ENCODE measurements at regions not wholly inside any gene's neighbourhood (a gene's known extent, or its start where the extent isn't known, plus 50 kb on each side); places are given as distances from the start of the nearest gene placed in this dataset.
A peak's percentile ranks its signal among the peaks of the same experiment; 100 is the strongest.

GRCh38 chr4:151901631-151902030 is 140.8 kb upstream of the GATB start:
- no peak for DNase-seq (ENCODE audit: low read depth, low spot score)

GRCh38 chr4:151896880-151897279 is 136.1 kb upstream of the GATB start:
- no peak for DNase-seq (ENCODE audit: low read depth, low spot score)

- no peak for DNase-seq (ENCODE audit: low read depth, low spot score)
Observed at GRCh38 chr4:151895671-151896070, 134.9 kb upstream of the GATB start.

- DNase-seq (ENCODE audit: low read depth, low spot score) = no peak
Observed at GRCh38 chr4:151894246-151894645, 133.4 kb upstream of the GATB start.

DNA sequence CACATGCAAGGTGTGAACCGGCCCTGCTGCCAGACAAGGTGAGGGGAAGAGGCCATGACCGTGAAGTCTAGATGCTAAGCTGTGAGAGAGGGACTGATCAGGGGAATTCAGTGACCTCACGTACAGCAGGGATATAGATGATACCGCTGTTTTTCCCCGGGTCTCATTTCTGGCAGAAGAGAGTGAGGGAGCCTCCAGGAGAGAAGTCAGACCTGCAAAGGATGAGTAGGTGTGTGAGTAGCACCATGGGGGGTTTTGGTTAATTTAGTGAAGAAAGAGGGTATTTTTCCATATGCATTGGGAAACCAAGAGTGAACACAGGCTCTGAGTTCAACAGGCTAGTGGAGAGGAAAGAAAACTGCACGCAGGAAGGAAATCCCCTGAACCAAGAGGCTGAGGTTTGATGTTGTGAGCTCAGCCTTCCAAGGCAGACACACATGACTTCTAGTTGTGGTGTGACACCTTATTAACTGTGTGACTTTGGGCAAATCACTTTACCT is 127.6 kb upstream of the GATB start:
- no peak for DNase-seq (ENCODE audit: low read depth, low spot score)

DNA sequence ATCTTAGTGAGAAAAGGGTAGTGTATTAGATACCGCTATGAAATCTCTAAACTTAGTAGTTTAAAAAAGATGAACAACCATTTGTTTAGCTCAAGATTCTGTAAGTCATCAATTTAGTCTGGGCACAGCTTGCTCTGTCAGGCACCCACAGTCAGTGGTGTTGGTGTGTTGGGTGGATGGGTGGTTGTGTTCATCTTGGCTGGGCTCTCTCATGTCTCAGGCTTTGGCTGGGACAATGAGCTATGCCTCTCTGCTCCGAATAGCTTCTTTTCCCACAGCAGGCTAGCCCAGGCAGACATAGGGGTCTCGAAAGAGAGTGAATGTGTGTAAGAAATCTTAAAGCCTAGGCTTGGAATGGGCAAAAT is 127.0 kb upstream of the GATB start:
- no peak for DNase-seq (ENCODE audit: low read depth, low spot score)

GRCh38 chr4:151887031-151887815 is 126.4 kb upstream of the GATB start:
- no peak for DNase-seq (ENCODE audit: low read depth, low spot score)

DNA sequence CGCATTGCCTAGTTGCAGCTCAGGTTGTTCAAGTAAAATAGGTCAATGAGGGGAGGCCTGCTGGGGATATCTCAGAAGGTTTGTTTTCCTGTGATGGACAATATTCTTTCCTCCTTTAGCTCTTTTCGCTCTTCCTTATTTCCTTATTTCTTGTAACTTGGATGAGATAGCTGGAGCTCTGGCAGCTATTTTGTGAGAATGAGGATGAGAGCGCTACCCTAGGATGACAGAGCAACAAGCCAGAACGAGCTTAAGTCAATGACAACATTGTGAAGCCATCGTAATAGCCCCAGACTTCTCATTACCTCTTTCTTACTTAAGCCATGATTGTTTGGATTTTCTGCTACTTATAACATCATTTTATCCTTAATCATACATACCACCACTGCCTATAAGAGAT is 124.3 kb upstream of the GATB start:
- DNase-seq (ENCODE audit: low read depth, low spot score) = no peak

DNA sequence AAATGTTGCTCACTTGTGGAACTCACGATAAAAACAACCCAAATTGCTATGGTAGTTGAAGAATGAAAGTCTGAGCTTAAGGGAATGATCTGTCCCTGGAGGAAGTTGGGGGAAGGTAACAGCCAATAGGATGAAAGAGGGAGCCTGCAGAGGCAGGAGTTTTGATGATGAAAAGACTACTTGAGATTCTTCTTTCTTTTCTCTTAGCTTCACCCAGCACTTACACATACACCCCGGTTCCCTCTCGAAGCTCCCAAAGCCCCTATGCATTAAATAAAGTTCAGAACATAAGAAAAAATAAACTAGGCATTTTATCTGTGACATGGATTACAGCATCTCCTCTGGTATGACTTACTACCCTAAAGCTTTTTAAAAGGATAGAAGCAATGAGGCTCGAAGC is 122.9 kb upstream of the GATB start:
- no peak for DNase-seq (ENCODE audit: low read depth, low spot score)

- DNase-seq (ENCODE audit: low read depth, low spot score) = no peak
Observed at GRCh38 chr4:151882072-151882803, 121.4 kb upstream of the GATB start.

GRCh38 chr4:151879705-151880445 is 119.1 kb upstream of the GATB start:
- no peak for DNase-seq (ENCODE audit: low read depth, low spot score)

DNA sequence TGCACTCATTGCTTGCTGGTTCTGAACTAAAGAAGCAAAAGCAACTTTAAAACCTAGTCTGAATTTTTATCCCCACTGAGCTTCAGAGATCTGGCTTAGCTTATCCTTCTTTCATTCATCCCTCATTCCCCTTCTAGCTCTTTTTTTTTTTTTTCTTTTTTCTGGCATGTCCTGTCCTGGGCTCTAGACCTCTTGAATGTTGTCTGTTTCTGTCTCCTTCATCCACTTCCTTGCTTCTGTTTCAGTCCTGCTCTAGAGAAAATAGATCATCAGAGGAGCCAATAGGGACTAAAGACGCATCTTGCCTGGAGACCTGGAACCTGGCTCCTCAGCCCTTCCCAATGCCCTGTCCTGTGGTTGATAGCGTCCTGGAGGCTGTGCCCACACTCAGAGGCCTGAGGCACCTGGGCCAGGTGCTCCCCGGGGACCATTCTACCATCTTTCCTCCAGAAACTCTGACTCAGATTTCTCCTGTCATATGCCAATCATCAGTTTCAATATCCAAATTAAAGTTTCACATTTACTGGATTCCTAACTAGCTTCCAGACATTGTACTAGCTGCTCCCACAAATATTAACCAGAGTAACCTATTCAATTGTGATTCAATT is 115.7 kb upstream of the GATB start:
- DNase-seq (ENCODE audit: low read depth, low spot score) = no peak

DNA sequence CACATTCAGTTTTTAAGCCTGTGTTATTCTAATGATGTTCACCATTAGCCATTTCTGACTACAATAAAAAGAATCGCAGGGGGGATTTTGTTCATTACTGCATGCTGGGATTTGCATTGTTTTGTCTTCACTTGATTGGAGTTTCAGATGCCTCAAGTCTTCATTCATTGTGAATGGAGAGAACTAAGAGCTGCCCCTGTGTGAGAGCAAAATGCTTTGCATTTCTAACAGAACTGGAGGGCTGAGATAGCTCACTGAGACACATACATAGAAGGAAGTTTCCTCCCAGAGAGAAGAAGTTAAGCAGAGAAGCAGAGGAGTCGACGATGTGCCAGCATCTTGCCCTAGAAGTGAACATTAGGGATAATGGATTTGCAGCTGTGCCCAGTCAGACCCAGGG is 113.5 kb upstream of the GATB start:
- peak; percentile 28 for DNase-seq (ENCODE audit: low read depth, low spot score)

- no peak for DNase-seq (ENCODE audit: low read depth, low spot score)
Observed at GRCh38 chr4:151866592-151866918, 105.7 kb upstream of the GATB start.

DNA sequence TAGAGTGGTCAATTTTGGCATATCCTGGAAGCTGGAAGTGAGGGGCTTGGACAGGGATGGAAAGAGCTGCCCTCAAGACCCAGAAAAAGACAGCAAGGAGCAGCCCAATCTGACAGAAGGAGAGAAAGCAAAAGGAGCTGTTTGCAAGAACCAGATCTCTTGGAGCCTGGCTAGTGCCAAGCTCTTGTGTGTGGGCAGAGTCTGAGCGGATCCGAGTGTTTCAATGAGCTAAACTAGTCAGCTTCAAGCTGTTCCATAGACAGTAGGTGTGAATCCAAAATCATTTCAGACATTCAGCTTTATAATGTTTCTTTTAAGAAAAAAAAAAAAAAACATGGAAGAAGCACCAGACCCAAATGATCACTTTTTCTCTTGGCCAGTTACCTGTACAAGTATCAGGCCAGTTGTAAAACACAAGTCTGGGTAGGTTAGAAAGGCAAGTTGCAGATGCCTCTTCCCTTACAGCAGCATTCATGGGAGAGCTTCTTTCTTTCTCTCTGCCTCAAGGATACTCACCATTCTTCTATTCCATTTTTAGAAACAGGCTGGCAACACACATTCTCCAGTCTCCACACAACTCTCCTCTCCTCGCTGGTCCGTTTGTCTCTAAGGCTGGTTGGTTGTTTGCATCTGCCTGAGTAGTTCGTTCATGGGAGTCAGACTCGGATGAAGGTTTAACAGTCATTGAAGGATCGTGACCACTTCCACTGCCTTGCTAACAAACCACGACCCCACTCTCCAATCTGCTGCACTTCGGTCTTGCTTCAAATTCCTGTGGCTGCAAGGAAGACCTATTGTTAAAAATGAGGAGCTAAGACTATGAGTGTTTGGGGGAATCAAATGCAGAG is 105.2 kb upstream of the GATB start:
- no peak for DNase-seq (ENCODE audit: low read depth, low spot score)

GRCh38 chr4:151865312-151865711 is 104.5 kb upstream of the GATB start:
- DNase-seq (ENCODE audit: low read depth, low spot score) = no peak

- DNase-seq (ENCODE audit: low read depth, low spot score) = no peak
Observed at GRCh38 chr4:151864068-151864467, 103.3 kb upstream of the GATB start.

DNA sequence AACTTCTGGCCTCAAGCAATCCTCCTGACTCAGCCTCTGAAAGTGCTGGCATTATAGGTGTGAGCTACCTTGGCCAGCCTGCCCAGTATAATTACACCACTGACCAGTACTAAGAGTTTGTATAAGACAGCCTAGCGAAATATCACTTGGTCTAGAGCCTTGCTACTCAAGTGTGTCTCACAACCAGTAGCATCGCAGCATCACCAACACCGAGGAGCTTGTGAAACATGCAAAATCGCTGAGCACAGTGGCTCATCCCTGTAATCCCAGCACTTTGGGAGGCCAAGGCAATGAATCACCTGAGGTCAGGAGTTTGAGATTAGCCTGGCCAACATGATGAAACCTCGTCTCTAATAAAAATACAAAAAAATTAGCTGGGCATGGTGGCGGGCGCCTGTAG is 102.0 kb upstream of the GATB start:
- DNase-seq (ENCODE audit: low read depth, low spot score) = no peak

GRCh38 chr4:151860561-151861093 is 99.8 kb upstream of the GATB start:
- DNase-seq (ENCODE audit: low read depth, low spot score) = no peak

GRCh38 chr4:151859641-151860040 is 98.8 kb upstream of the GATB start:
- no peak for DNase-seq (ENCODE audit: low read depth, low spot score)

GRCh38 chr4:151858356-151858755 is 97.5 kb upstream of the GATB start:
- DNase-seq (ENCODE audit: low read depth, low spot score) = no peak

Data from ELF-1 (cell line).